NCI-H146 (cell line): ENCODE measurements at regions not wholly inside any gene's neighbourhood (a gene's known extent, or its start where the extent isn't known, plus 50 kb on each side); places are given as distances from the start of the nearest gene placed in this dataset.
A peak's percentile ranks its signal among the peaks of the same experiment; 100 is the strongest.

Source experiments
- DNase-seq: peaks from one replicate; lab custom pipeline; 2025; lab: John Stamatoyannopoulos, UW

GRCh38 chr18:46411191-46411828 lies 245.7 kb downstream of the LOXHD1 start:
- DNase-seq = no peak

- peak; percentile 68 for DNase-seq
These were observed 244.9 kb downstream of the LOXHD1 start for GRCh38 chr18:46411867-46412690.

GRCh38 chr18:46412916-46413315 lies 244.1 kb downstream of the LOXHD1 start:
- no peak for DNase-seq

GRCh38 chr18:46413684-46414083 lies 243.3 kb downstream of the LOXHD1 start:
- DNase-seq = no peak

GRCh38 chr18:46414863-46415262 lies 242.2 kb downstream of the LOXHD1 start:
- DNase-seq = peak; percentile 25

GRCh38 chr18:46415532-46416252 lies 241.3 kb downstream of the LOXHD1 start:
- DNase-seq = no peak

GRCh38 chr18:46416706-46417638 lies 240.0 kb downstream of the LOXHD1 start:
- DNase-seq = peak; percentile 49

GRCh38 chr18:46418663-46419260 lies 238.3 kb downstream of the LOXHD1 start:
- no peak for DNase-seq

- DNase-seq = no peak
These were observed 237.5 kb downstream of the LOXHD1 start for GRCh38 chr18:46419391-46420141.

GRCh38 chr18:46421973-46422551 lies 235.0 kb downstream of the LOXHD1 start:
- no peak for DNase-seq

GRCh38 chr18:46422552-46423055 lies 234.4 kb downstream of the LOXHD1 start:
- no peak for DNase-seq

GRCh38 chr18:46423226-46423805 lies 233.7 kb downstream of the LOXHD1 start:
- no peak for DNase-seq

- peak; percentile 61 for DNase-seq
These were observed 232.1 kb downstream of the LOXHD1 start for GRCh38 chr18:46424898-46425297.

- no peak for DNase-seq
These were observed 231.5 kb downstream of the LOXHD1 start for GRCh38 chr18:46425511-46425910.

GRCh38 chr18:46426021-46426678 lies 230.9 kb downstream of the LOXHD1 start:
- DNase-seq = no peak

- no peak for DNase-seq
These were observed 230.4 kb downstream of the LOXHD1 start for GRCh38 chr18:46426679-46427047.
